WTC11 (cell line): ENCODE measurements at regions not wholly inside any gene's neighbourhood (a gene's known extent, or its start where the extent isn't known, plus 50 kb on each side); places are given as distances from the start of the nearest gene placed in this dataset.

Experiments
- CTCF ChIP-seq: fragments of 200-600 bp; IDR thresholded peaks from 2 replicates; pipeline ENCODE4 v1.8.0; 2022; ENCODE audit warnings: antibody characterized with exemption
- FOXK1 ChIP-seq: sonication (generic); formaldehyde crosslinking; IDR thresholded peaks from 2 replicates; pipeline ENCODE4 v1.8.0; 2022; ENCODE audit warnings: mild to moderate bottlenecking, moderate library complexity, missing genetic modification reagents
- MAX ChIP-seq: sonication (generic); formaldehyde crosslinking; IDR thresholded peaks from 2 replicates; pipeline ENCODE4 v1.8.0; 2022; ENCODE audit warnings: mild to moderate bottlenecking, missing genetic modification reagents

- TF ChIP-seq MAX (no peak), CTCF (no peak), FOXK1 (no peak)
These were observed 481.5 kb downstream of the NFIB start for GRCh38 chr9:13832446-13832845.
